A549 (cell line): ENCODE measurements at regions not wholly inside any gene's neighbourhood (a gene's known extent, or its start where the extent isn't known, plus 50 kb on each side); places are given as distances from the start of the nearest gene placed in this dataset.

Source experiments
- BHLHE40 ChIP-seq: IDR thresholded peaks from 2 replicates; pipeline ENCODE4 v1.6.1; 2012; ENCODE audit warnings: low read depth, low read length, inconsistent platforms
- CTCF ChIP-seq: fragments of >200 bp; sonication (Bioruptor Twin); formaldehyde crosslinking; IDR thresholded peaks from 3 replicates; pipeline ENCODE4 v1.5.1; 2016
- EP300 ChIP-seq, 2 experiments: fragments of >200 bp; sonication (Bioruptor Twin); formaldehyde crosslinking; IDR thresholded peaks; 2 replicates in 1 of 2; 3 replicates in 1 of 2; pipeline ENCODE4 v1.6.1; 2016 to 2017
- FOSL2 ChIP-seq, 2 experiments: fragments of 450-650 bp in 1 of 2; fragments of >200 bp in 1 of 2; sonication (Bioruptor Twin) in 1 of 2; formaldehyde crosslinking; IDR thresholded peaks; 2 replicates each; pipeline versions ENCODE4 v1.5.0 to v1.6.1; 2016 to 2020; ENCODE audit warnings: mild to moderate bottlenecking in 1 of 2, moderate library complexity in 1 of 2
- HDAC2 ChIP-seq: fragments of 200-600 bp; sonication (generic); IDR thresholded peaks from 2 replicates; pipeline ENCODE4 v1.6.1; 2016
- KDM1A ChIP-seq: fragments of 200-600 bp; sonication (generic); IDR thresholded peaks from 2 replicates; pipeline ENCODE4 v1.6.1; 2016; ENCODE audit warnings: low read depth, mild to moderate bottlenecking
- MAFK ChIP-seq: fragments of 450-650 bp; IDR thresholded peaks from 2 replicates; pipeline ENCODE4 v1.6.1; 2014; ENCODE audit not compliant: partially characterized antibody
- MAX ChIP-seq: IDR thresholded peaks from 2 replicates; pipeline ENCODE4 v1.6.1; 2012
- MYC ChIP-seq: IDR thresholded peaks from 2 replicates; pipeline ENCODE4 v1.6.1; 2012; ENCODE audit warnings: mild to moderate bottlenecking, inconsistent platforms, low read length, improper control_type of control experiment, borderline replicate concordance
- PHF8 ChIP-seq: fragments of 200-600 bp; sonication (generic); IDR thresholded peaks from 2 replicates; pipeline ENCODE4 v1.6.1; 2016; ENCODE audit warnings: low read depth, mild to moderate bottlenecking, antibody characterized with exemption, moderate library complexity, borderline replicate concordance
- POLR2A ChIP-seq: IDR thresholded peaks from 2 replicates; pipeline ENCODE4 v1.6.1; 2012; ENCODE audit warnings: mild to moderate bottlenecking, low read length
- USF2 ChIP-seq: fragments of 450-650 bp; IDR thresholded peaks from 2 replicates; pipeline ENCODE4 v1.6.1; 2014; ENCODE audit warnings: antibody characterized with exemption

GRCh38 chr21:16194095-16194787 lies 464.5 kb downstream of the USP25 start:
- TF ChIP-seq MAX, result no peak
- no peak for TF ChIP-seq BHLHE40
- TF ChIP-seq FOSL2 (IDR thresholded peaks at IDR 0.05), result no peak
- TF ChIP-seq FOSL2 (CRISPR knock-in tag; IDR thresholded peaks at IDR 0.05), result no peak
- peak; percentile 30; the same call in 2 of the 3 replicates for TF ChIP-seq CTCF
- TF ChIP-seq MYC, result no peak
- no peak for TF ChIP-seq POLR2A
- no peak for TF ChIP-seq HDAC2
- TF ChIP-seq EP300 (IDR thresholded peaks at IDR 0.05), result no peak
- no peak for TF ChIP-seq USF2
- TF ChIP-seq MAFK, result no peak
- TF ChIP-seq KDM1A, result no peak
- no peak for TF ChIP-seq PHF8
